GM18511 (cell line): ENCODE measurements at regions not wholly inside any gene's neighbourhood (a gene's known extent, or its start where the extent isn't known, plus 50 kb on each side); places are given as distances from the start of the nearest gene placed in this dataset.

Experiments used
- ATAC-seq: cut with Tn5 transposase; IDR thresholded peaks from one replicate; pipeline ENCODE4 v1.9.1; 2021; ENCODE audit warnings: mild to moderate bottlenecking, moderate library complexity; ENCODE audit not compliant: unreplicated experiment

DNA sequence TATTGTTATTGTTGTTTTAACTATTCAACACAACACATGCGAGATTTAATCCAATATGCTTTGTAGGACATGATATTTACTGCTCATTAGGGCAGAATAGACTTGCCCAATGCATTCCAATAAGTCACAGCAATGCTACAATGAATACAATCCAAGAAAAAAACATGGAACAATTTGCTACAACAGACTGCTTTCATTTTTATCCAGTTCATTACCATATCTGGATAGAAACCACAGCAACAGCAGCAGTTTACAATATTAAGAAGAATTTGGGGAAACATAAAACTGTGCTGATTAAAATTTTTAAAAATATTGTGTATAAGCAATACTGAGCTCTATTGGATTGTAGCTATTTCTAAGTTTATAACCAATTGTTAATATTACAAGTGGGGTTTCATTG, 833.0 kb downstream of the DIAPH3 start:
- ATAC-seq: no peak

GRCh38 chr13:59332966-59333365, 830.8 kb downstream of the DIAPH3 start:
- no peak for ATAC-seq

- no peak for ATAC-seq
Measured at GRCh38 chr13:59337070-59337469, 826.7 kb downstream of the DIAPH3 start.

DNA sequence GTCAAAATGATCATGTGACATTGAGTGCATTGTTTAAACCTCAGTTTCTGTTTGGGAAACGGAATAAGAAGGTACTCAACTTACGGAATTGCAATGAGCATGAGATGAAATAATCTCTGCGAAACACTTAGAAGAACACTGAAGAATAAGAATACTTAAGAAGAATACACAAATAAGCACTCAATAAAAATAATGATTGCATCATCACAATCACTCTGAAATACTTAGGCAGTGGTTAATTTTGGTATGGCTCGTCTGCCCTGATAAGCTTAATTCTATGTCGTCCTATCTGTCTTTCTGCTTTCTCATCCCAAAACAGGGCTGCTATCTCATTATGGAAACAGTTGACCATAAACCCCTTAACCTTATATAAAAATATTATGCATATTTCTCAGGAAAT, 823.6 kb downstream of the DIAPH3 start:
- ATAC-seq: no peak

DNA sequence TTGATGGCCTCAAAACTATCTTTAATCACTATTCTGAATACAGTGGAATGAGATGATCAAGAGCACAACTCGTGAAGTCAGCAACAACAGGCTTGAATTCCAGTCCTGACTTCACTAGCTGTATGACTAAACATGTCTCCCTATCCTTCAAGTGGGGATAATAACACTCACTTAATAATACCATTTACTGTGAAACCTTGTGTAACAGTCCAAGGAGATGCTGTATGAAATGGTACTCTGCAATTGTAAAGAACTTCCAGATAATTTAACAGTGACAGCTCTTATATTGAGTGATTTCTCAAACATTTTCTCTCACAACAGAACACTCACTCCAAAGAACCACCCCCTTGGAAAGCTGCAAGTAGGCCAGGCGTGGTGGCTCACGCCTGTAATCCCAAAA, 823.1 kb downstream of the DIAPH3 start:
- no peak for ATAC-seq

- no peak for ATAC-seq
Measured at GRCh38 chr13:59342400-59342799, 821.3 kb downstream of the DIAPH3 start.

- ATAC-seq: no peak
Measured at GRCh38 chr13:59343132-59343531, 820.6 kb downstream of the DIAPH3 start.

GRCh38 chr13:59343993-59344822, 819.5 kb downstream of the DIAPH3 start:
- no peak for ATAC-seq

GRCh38 chr13:59345311-59345710, 818.4 kb downstream of the DIAPH3 start:
- no peak for ATAC-seq

- ATAC-seq: no peak
Measured at GRCh38 chr13:59346999-59347723, 816.6 kb downstream of the DIAPH3 start.

- no peak for ATAC-seq
Measured at GRCh38 chr13:59348617-59349016, 815.1 kb downstream of the DIAPH3 start.

GRCh38 chr13:59352600-59352999, 811.1 kb downstream of the DIAPH3 start:
- ATAC-seq: no peak

DNA sequence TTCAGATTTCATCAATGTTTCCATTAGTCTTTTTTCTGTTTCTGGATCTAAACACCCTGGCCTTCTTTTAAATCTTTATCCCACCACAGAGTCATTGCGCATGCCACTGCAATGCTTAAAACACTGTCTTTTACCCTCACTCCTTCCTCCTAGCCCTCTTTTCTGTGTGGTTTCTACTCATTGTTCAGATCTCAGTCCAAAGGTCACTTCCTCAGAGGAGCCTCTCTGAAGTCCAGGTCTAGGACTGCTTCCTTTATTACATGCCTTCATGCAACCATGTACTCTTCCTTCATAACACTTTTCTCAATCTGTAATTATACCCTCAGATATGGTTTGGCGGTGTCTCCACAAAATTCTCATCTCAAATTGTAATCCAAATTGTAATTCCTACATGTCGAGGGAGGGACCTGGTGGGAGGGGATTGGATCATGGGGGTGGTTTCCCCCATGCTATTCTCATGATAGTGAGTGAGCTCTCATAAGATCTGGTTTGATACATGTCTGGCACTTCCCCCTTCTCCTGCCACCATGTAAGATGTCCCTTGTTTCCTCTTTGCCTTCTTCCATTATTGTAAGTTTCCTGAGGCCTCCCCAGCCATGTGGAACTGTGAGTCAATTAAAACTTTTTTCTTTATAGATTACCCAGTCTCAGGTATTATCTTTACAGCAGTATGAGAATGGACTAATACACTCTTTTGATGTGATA, 808.9 kb downstream of the DIAPH3 start:
- ATAC-seq: peak; percentile 86

GRCh38 chr13:59356607-59357006, 807.1 kb downstream of the DIAPH3 start:
- ATAC-seq: no peak

GRCh38 chr13:59358014-59358413, 805.7 kb downstream of the DIAPH3 start:
- no peak for ATAC-seq

- ATAC-seq: peak; percentile 50
Measured at GRCh38 chr13:59360108-59360507, 803.6 kb downstream of the DIAPH3 start.

GRCh38 chr13:59360916-59361315, 802.8 kb downstream of the DIAPH3 start:
- ATAC-seq: no peak

DNA sequence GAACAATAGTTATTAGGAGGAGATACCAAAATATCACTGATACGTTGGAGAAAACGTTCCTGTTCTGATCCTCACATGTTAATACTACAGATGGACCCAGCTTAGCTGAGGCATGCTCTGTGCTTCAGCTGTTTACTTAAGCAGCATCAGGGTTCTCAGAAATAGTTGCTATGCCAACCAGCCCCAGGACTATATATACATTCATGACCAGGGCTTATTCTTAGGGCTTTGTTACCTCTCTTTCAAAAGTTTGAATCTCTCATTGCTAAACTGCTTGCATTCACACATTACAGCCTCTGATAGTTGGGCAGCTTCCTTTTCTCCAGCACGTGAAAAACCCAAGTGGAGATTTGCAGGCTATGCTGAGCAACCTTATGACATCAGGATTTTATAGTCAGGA, 800.4 kb downstream of the DIAPH3 start:
- no peak for ATAC-seq

GRCh38 chr13:59363947-59364346, 799.8 kb downstream of the DIAPH3 start:
- no peak for ATAC-seq

GRCh38 chr13:59364641-59365085, 799.1 kb downstream of the DIAPH3 start:
- ATAC-seq: no peak

DNA sequence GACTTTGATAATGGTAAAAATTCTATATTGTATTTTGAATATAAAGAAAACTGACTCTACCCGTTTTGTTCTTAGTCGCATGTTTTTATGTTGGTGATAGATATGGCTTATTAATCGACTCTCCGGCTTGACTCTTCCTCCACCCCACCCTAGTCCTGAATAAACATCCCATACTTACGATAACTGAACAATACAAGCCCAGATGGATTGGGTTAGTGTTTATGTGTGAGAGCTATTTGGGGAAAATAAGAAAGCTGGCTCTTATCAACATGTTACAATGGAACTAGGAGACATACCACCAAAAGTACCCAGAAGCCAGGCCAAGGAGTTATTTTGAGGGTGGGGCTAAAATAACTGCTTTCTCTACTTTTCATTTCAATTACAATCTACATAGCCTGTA, 796.3 kb downstream of the DIAPH3 start:
- ATAC-seq: no peak

GRCh38 chr13:59367904-59368303, 795.8 kb downstream of the DIAPH3 start:
- no peak for ATAC-seq
